Astrocyte of the cerebellum (primary cell): ENCODE measurements at regions not wholly inside any gene's neighbourhood (a gene's known extent, or its start where the extent isn't known, plus 50 kb on each side); places are given as distances from the start of the nearest gene placed in this dataset.

Source experiments
- DNase-seq: peaks from one replicate; pipeline ENCODE4 v3.0.0-alpha.2; 2011; ENCODE audit warnings: low read depth
- H3K4me3 ChIP-seq: 2 replicates; pipeline ENCODE4 v1.5.1; 2011; ENCODE audit warnings: mild to moderate bottlenecking, low read depth, low read length, moderate library complexity
- in situ Hi-C: cut with HindIII; loops from 2 replicates; pipeline ENCODE4 v1.10.0; 2017; ENCODE audit warnings: low sequenced_read_pairs
- TF ChIP-seq, protein P1 (sequence below): IDR thresholded peaks from 2 replicates; pipeline ENCODE4 v1.5.1; 2012; ENCODE audit warnings: low read length, low read depth, moderate library complexity, mild to moderate bottlenecking; ENCODE audit errors: missing control alignments

GRCh38 chr10:3487228-3487627, 297.8 kb downstream of the KLF6 start:
- no peak for DNase-seq
- H3K4me3 ChIP-seq = no peak overlapping the region
- TF ChIP-seq, protein P1, sequence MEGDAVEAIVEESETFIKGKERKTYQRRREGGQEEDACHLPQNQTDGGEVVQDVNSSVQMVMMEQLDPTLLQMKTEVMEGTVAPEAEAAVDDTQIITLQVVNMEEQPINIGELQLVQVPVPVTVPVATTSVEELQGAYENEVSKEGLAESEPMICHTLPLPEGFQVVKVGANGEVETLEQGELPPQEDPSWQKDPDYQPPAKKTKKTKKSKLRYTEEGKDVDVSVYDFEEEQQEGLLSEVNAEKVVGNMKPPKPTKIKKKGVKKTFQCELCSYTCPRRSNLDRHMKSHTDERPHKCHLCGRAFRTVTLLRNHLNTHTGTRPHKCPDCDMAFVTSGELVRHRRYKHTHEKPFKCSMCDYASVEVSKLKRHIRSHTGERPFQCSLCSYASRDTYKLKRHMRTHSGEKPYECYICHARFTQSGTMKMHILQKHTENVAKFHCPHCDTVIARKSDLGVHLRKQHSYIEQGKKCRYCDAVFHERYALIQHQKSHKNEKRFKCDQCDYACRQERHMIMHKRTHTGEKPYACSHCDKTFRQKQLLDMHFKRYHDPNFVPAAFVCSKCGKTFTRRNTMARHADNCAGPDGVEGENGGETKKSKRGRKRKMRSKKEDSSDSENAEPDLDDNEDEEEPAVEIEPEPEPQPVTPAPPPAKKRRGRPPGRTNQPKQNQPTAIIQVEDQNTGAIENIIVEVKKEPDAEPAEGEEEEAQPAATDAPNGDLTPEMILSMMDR = no peak
- in situ Hi-C loops = no loop called here

DNA sequence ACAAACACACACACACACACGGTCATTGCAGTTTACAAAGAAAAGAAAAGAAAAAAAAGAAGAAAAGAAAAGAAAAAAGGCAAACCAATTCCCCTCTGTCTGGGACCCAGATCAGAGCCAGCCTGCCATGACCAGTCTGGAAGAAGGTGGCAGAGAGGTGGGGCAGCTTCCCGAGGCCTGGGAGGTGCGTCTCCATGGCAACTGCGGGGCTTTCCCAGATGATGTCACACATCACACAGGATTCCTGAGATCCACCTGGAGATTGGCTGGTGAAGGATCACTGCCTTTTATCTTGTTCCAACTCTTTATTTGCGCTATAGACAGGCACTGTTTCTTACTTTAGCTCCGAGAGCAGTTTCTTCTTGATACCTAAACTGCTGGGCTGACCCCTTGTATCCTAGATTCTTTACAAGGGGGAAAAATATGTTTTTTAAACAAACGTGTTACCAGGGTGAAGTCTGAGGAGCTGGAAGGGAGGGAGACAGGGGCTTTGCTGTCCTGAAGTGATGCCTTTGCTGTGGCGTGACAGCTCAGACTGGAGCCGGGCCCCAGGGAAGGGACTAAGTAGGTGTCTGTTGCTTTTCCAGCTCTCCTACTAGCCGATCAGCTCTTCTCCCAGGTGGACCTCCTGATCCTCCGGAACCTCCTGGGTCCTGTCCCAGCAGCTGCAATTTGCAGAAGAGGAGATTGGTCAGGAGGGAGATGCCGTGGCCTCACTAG, 298.5 kb downstream of the KLF6 start:
- DNase-seq = no peak
- no peak overlapping the region for H3K4me3 ChIP-seq
- TF ChIP-seq, protein P1 = no peak
- in situ Hi-C loops = no loop called here

GRCh38 chr10:3485057-3485686, 299.8 kb downstream of the KLF6 start:
- no peak overlapping the region for H3K4me3 ChIP-seq
- no peak for DNase-seq
- in situ Hi-C loops = no loop called here
- TF ChIP-seq, protein P1 = no peak

DNA sequence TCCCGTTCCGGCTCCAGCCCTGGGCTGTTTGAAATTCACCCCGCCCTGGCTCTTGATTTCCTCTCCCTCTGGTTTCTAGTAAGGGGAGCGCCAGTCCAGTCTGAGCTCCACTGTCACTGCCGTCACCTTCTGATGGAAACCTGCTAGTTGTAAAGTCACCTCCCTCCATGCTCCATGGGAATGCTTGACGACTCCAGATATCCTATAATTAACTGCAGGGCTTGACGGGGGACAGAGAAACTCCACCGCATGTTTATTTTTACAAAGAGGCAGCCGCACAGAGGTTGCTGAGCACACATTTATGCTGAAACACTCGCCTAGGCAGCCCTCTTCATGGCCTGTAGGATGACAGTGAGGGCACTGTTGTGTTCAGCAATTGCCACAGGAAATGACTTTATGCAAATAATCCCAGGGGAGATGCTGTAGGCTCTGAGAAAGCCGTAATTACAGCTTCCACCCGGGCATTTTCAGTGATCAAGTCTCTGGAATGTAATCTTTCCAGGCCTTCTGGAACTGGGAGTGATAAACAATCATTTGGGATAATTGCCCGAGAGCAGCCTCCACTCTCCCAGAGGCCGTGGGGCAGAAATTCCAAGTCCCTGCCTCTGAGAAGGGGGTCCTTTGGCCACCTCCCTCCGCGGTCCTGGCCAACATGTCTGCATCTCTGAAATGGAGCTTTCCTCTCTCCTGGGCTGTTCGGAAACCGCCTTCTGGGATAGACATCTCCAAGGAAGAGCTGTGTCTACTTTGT, 300.5 kb downstream of the KLF6 start:
- DNase-seq = no peak
- no peak overlapping the region for H3K4me3 ChIP-seq
- TF ChIP-seq, protein P1 = no peak
- in situ Hi-C loops = no loop called here

- TF ChIP-seq, protein P1 = no peak
- peak overlapping the region; percentile 8 for H3K4me3 ChIP-seq
- in situ Hi-C loops = no loop called here
- DNase-seq = peak; percentile 85
These were observed 302.6 kb downstream of the KLF6 start for GRCh38 chr10:3482200-3482993.

DNA sequence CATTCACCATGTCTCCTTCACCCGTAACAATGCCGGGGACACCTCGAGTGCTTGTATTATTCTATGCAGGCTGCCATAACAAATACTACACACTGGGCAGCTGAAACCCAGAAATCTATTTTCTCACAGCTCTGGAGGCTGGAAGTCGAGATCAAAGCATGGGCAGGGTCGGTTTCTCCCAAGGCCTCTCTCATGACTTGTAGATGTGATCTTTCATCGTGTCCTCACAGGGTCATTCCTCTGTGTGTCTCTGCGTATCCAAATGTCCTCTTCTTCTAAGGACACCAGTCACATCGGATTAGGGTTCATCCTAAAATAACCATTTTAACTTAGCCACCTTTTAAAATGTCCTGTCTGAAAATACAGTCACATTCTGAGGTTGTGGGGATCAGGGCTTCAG, 303.5 kb downstream of the KLF6 start:
- TF ChIP-seq, protein P1 = no peak
- no peak for DNase-seq
- in situ Hi-C loops = no loop called here

More for the DNA sequence above, 303.5 kb downstream of the KLF6 start:
- no peak overlapping the region for H3K4me3 ChIP-seq
